ENCODE measurements at regions not wholly inside any gene's neighbourhood (a gene's known extent, or its start where the extent isn't known, plus 50 kb on each side); places are given as distances from the start of the nearest gene placed in this dataset.

DNA sequence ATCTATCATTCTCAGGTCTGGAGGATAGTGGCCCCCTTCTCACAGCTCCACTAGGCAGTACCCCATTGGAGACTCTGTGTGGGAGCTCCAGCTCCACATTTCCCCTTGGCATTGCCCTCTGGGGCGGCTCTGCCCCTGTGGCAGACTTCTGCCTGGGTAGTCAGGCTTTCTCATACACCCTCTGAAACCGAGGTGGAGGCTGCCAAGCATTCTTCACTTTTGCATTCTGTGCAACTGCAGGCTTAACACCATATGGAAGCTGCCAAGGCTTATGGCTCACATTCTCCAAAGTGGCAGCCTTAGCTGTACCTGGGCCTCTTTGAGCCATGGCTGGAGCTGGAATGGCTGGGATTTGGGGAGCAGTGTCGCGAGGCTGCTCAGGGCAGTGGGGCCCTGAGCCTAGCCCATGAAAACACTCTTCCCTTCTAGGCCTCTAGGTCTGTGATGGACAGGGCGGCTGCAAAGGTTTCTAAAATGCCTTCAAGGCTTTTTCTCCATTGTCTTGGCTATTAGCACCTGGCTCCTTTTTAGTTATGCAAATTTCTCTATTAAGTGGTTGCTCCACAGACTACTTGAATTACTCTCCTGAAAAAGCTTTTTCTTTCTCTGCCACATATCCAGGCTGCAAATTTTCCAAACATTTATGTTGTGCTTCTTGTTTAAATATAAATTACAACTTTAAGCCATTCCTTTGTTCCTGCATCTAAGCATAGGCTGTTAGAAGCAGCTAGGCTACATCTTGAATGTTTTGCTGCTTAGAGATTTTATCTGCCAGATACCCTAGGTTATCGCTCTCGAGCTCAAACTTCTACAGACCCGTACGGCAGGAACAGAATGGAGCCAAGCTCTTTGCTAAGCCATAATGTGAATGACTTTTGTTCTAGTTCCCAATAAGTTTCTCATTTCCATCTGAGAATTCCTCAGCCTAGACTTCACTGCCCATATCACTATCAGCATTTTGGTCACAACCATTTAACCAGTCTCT lies 206.5 kb downstream of the CPS1 start (continued):
- TF ChIP-seq, protein P1, sequence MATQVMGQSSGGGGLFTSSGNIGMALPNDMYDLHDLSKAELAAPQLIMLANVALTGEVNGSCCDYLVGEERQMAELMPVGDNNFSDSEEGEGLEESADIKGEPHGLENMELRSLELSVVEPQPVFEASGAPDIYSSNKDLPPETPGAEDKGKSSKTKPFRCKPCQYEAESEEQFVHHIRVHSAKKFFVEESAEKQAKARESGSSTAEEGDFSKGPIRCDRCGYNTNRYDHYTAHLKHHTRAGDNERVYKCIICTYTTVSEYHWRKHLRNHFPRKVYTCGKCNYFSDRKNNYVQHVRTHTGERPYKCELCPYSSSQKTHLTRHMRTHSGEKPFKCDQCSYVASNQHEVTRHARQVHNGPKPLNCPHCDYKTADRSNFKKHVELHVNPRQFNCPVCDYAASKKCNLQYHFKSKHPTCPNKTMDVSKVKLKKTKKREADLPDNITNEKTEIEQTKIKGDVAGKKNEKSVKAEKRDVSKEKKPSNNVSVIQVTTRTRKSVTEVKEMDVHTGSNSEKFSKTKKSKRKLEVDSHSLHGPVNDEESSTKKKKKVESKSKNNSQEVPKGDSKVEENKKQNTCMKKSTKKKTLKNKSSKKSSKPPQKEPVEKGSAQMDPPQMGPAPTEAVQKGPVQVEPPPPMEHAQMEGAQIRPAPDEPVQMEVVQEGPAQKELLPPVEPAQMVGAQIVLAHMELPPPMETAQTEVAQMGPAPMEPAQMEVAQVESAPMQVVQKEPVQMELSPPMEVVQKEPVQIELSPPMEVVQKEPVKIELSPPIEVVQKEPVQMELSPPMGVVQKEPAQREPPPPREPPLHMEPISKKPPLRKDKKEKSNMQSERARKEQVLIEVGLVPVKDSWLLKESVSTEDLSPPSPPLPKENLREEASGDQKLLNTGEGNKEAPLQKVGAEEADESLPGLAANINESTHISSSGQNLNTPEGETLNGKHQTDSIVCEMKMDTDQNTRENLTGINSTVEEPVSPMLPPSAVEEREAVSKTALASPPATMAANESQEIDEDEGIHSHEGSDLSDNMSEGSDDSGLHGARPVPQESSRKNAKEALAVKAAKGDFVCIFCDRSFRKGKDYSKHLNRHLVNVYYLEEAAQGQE (IDR thresholded peaks at IDR 0.05; ENCODE audit: low read depth): no peak
- no peak for TF ChIP-seq JUND (IDR thresholded peaks at IDR 0.05)

DNA sequence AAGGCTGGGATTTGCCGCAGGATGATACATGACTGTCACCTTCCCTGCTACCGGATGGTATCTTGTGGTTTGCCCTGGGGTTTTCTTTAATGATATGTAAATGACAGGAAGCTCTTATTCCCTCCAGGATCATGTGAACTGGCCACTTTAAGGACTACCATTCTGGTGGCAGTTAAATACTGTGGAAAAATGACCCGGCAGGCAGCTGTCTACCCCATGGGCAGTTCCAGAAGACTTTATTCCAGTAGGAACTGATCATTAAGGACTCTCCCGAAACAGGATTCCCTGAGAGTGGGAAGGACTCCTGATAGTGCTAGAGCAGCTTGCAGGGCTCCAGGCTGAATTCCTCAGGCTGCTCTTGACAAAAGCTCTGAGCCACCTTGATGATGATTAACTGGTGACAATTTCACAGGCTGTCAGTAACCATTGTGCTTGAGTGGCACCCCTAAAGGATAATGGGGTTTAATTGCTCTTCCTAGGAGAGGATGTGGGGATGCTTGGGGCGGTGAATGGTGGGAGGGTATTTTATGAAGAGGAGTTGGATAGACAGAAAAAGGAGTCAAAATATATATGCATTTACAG lies 212.0 kb downstream of the CPS1 start:
- H3K9ac ChIP-seq (ENCODE audit: low read length): no peak overlapping the region
- no peaks in the 10 kb centered on the region for H3K79me2 ChIP-seq (ENCODE audit: insufficient read depth, low read length)
- H3K4me3 ChIP-seq (replicated peaks in 1 of 2; ENCODE audit: low read depth in 1 of 2, low read length in 2 of 2): no peak overlapping the region
- H3K27ac ChIP-seq (ENCODE audit: low read depth, low read length): no peak overlapping the region
- POLR2A ChIA-PET: no interaction called here
- intact Hi-C loops (cut with micrococcal nuclease): no loop called here
- BruUV-seq (replicated peaks): no TSS peak
- no peaks in the 10 kb centered on the region for H3K27me3 ChIP-seq (ENCODE audit: insufficient read depth, low read length)
- H3K9me2 ChIP-seq (ENCODE audit: insufficient read depth): no peaks in the 10 kb centered on the region
- RAD21 ChIA-PET (ENCODE audit: low non-redundant PET in 1 of 2, low total read pairs in 2 of 2, uncharacterized antibody in 2 of 2, unreplicated experiment in 2 of 2): no interaction called here
- DNase-seq (ENCODE audit: low read depth, low spot score) (no peak), ATAC-seq (no peak)
- CTCF ChIA-PET: no interaction called here
- H3K36me3 ChIP-seq (ENCODE audit: control insufficient read depth in 1 of 2, insufficient read depth in 2 of 2, low read length in 2 of 2): no peaks in the 10 kb centered on the region
- no peak overlapping the region for H2AFZ ChIP-seq (ENCODE audit: low read depth, low read length, poor library complexity, severe bottlenecking)
- H4K20me1 ChIP-seq (ENCODE audit: insufficient read depth): no peaks in the 10 kb centered on the region
- no peaks in the 10 kb centered on the region for H3K4me1 ChIP-seq (ENCODE audit: control insufficient read depth in 1 of 2, insufficient read depth in 2 of 2, low read length in 2 of 2)
- no peak overlapping the region for H3K4me2 ChIP-seq (ENCODE audit: low read length)
- no peaks in the 10 kb centered on the region for H3K9me3 ChIP-seq (ENCODE audit: control insufficient read depth in 1 of 2, insufficient read depth in 1 of 2, low read depth in 1 of 2, low read length in 2 of 2)
- TF ChIP-seq, protein P2, sequence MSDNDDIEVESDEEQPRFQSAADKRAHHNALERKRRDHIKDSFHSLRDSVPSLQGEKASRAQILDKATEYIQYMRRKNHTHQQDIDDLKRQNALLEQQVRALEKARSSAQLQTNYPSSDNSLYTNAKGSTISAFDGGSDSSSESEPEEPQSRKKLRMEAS (IDR thresholded peaks at IDR 0.05): no peak
- TF ChIP-seq EZH2 (IDR thresholded peaks at IDR 0.05): no peak
- no peak for TF ChIP-seq SRF (IDR thresholded peaks at IDR 0.05; ENCODE audit: low read depth)
- TF ChIP-seq ZNF274 (IDR thresholded peaks at IDR 0.05; ENCODE audit: low read depth, low read length): no peak
- TF ChIP-seq, protein P3, sequence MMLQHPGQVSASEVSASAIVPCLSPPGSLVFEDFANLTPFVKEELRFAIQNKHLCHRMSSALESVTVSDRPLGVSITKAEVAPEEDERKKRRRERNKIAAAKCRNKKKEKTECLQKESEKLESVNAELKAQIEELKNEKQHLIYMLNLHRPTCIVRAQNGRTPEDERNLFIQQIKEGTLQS (IDR thresholded peaks at IDR 0.05): no peak
- TF ChIP-seq TCF7L2 (IDR thresholded peaks at IDR 0.05; ENCODE audit: borderline replicate concordance, extremely low read depth, insufficient read depth, insufficient read length): no peak
- TF ChIP-seq CEBPB (IDR thresholded peaks at IDR 0.05; ENCODE audit: low read depth): no peak
- no peak for TF ChIP-seq EZH2phosphoT487 (IDR thresholded peaks at IDR 0.05; ENCODE audit: borderline replicate concordance)
- TF ChIP-seq, protein P4, sequence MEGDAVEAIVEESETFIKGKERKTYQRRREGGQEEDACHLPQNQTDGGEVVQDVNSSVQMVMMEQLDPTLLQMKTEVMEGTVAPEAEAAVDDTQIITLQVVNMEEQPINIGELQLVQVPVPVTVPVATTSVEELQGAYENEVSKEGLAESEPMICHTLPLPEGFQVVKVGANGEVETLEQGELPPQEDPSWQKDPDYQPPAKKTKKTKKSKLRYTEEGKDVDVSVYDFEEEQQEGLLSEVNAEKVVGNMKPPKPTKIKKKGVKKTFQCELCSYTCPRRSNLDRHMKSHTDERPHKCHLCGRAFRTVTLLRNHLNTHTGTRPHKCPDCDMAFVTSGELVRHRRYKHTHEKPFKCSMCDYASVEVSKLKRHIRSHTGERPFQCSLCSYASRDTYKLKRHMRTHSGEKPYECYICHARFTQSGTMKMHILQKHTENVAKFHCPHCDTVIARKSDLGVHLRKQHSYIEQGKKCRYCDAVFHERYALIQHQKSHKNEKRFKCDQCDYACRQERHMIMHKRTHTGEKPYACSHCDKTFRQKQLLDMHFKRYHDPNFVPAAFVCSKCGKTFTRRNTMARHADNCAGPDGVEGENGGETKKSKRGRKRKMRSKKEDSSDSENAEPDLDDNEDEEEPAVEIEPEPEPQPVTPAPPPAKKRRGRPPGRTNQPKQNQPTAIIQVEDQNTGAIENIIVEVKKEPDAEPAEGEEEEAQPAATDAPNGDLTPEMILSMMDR (IDR thresholded peaks at IDR 0.05 in 2 of 3, conservative IDR thresholded peaks at IDR 0.05 in 1 of 3; ENCODE audit: borderline replicate concordance in 1 of 3, insufficient read depth in 1 of 3, low read depth in 2 of 3, low read length in 2 of 3): no peak
- TF ChIP-seq ZFX (IDR thresholded peaks at IDR 0.05): no peak
- no peak for TF ChIP-seq CBX3 (IDR thresholded peaks at IDR 0.05; ENCODE audit: low read depth)
- TF ChIP-seq, protein P1 (IDR thresholded peaks at IDR 0.05; ENCODE audit: low read depth): no peak
- no peak for TF ChIP-seq POLR2A (IDR thresholded peaks at IDR 0.05; ENCODE audit: borderline replicate concordance, extremely low read depth, insufficient read depth, insufficient read length)

All from HCT116 (cell line).